Mucosa of descending colon (tissue), 3 donors: ENCODE measurements at regions not wholly inside any gene's neighbourhood (a gene's known extent, or its start where the extent isn't known, plus 50 kb on each side); places are given as distances from the start of the nearest gene placed in this dataset.

Experiments used
- ATAC-seq: fragments of 200-7000 bp; cut with Tn5 transposase; one replicate; pipeline ENCODE4 v1.9.1; 2020; ENCODE audit warnings: mild to moderate bottlenecking, moderate library complexity
- DNase-seq, 3 donors: peaks; one replicate each; pipeline ENCODE4 v3.0.0-alpha.2; 2020
- H3K36me3 ChIP-seq: fragments of 200-600 bp; one replicate; pipeline ENCODE4 v1.8.0; 2021; ENCODE audit warnings: low read depth, mild to moderate bottlenecking
- H3K4me1 ChIP-seq: fragments of 200-600 bp; one replicate; pipeline ENCODE4 v1.8.0; 2021; ENCODE audit warnings: low read depth, mild to moderate bottlenecking
- H3K4me3 ChIP-seq: fragments of 200-600 bp; one replicate; pipeline ENCODE4 v1.8.0; 2021; ENCODE audit warnings: mild to moderate bottlenecking
- H3K9me3 ChIP-seq: fragments of 200-600 bp; one replicate; pipeline ENCODE4 v1.8.0; 2021; ENCODE audit warnings: mild to moderate bottlenecking
- intact Hi-C, 2 donors: fragments of 100-400 bp; cut with DNase I in 1 of 2; cut with micrococcal nuclease in 1 of 2; formaldehyde crosslinking; loops; one replicate each; pipeline versions ENCODE4 v1.11.0 to v1.11.1; 2022; cut with DNase I, micrococcal nuclease
- TF ChIP-seq, protein P1 (sequence below): fragments of 200-600 bp; IDR thresholded peaks from one replicate; pipeline ENCODE4 v1.8.0; 2022; ENCODE audit warnings: antibody characterized with exemption, mild to moderate bottlenecking
- donor health status: DM: no; HTN: no; CAD: no; lungs with moderate emphysema.
- donor health status: DM: no; HTN: no; CAD: no.
- donor health status: DM: no; HTN: yes; CAD: no.

DNA sequence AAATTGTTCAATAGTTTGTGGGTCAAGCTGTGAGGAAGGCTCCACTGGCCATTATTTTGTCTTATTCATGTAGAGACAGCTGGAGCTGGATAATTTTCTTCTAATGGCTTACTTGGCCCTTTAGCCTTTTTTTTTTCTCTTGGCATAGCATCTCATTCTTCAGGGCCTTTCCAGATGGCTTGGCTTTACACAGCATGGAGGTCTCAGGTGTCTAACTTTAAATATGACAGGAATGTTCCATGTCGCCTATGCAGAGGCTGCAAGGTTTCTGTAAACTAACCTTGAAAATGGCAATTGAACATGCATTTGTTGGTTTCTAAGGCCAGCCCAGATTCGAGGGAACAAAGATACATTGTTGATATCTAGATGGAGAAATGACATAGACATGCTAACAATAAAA lies 247.9 kb upstream of the CNTN5 start:
- no peak for ATAC-seq

DNA sequence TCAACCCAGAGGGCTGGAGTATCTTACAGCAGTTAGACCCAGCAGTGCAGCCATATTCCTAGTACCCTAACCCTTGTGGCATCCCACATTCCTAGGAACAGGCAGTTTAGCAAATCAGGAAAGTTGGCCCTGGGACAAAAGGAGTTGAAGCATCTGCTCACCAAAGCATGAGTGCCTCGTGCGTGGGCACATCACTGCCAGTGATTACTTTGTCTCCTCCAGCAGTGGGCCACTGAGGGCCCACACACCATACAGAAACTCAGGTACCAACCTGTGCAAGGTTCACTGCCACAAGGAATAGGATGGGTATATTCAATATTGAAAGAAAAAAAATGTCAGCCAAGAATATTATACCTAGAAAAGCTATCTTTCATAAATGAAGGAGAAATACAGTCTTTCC lies 227.5 kb upstream of the CNTN5 start:
- Histone ChIP-seq H3K4me1 (no peaks in the 10 kb centered on the region), H3K9me3 (peaks cover 35% of the 10 kb centered on the region), H3K36me3 (no peaks in the 10 kb centered on the region), H3K4me3 (no peak overlapping the region)
- intact Hi-C loops: no loop called here
- TF ChIP-seq, protein P1, sequence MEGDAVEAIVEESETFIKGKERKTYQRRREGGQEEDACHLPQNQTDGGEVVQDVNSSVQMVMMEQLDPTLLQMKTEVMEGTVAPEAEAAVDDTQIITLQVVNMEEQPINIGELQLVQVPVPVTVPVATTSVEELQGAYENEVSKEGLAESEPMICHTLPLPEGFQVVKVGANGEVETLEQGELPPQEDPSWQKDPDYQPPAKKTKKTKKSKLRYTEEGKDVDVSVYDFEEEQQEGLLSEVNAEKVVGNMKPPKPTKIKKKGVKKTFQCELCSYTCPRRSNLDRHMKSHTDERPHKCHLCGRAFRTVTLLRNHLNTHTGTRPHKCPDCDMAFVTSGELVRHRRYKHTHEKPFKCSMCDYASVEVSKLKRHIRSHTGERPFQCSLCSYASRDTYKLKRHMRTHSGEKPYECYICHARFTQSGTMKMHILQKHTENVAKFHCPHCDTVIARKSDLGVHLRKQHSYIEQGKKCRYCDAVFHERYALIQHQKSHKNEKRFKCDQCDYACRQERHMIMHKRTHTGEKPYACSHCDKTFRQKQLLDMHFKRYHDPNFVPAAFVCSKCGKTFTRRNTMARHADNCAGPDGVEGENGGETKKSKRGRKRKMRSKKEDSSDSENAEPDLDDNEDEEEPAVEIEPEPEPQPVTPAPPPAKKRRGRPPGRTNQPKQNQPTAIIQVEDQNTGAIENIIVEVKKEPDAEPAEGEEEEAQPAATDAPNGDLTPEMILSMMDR: no peak
- no peak for DNase-seq
- no peak for ATAC-seq

More for the DNA sequence above, 247.9 kb upstream of the CNTN5 start:
- intact Hi-C loops: no loop called here
- TF ChIP-seq, protein P1: no peak
- H3K36me3 ChIP-seq: no peaks in the 10 kb centered on the region
- H3K4me3 ChIP-seq: no peak overlapping the region
- H3K4me1 ChIP-seq: no peaks in the 10 kb centered on the region
- peaks cover 52% of the 10 kb centered on the region for H3K9me3 ChIP-seq
- DNase-seq: no peak

DNA sequence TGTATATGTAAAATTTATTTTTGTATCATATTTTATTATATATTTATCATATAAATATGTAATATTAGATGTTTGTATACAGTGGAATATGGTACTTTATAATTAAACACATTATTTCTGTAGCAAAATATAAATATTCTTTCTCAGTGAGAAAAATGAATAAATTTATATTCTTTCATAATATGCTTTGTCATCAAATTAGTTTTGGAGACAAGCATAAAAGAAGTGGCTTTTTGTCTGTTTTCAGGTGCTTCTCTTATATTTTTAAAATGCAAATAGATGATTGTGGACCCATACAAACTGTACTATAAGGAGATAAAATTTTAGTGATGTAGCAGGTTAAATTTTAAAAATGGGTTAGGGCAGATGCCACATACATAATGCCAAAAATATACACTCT lies 222.4 kb upstream of the CNTN5 start:
- Histone ChIP-seq H3K9me3 (peaks cover 36% of the 10 kb centered on the region), H3K36me3 (no peaks in the 10 kb centered on the region), H3K4me1 (no peaks in the 10 kb centered on the region), H3K4me3 (no peak overlapping the region)
- ATAC-seq (no peak), DNase-seq (no peak)
- TF ChIP-seq, protein P1: no peak
- intact Hi-C loops: no loop called here

DNA sequence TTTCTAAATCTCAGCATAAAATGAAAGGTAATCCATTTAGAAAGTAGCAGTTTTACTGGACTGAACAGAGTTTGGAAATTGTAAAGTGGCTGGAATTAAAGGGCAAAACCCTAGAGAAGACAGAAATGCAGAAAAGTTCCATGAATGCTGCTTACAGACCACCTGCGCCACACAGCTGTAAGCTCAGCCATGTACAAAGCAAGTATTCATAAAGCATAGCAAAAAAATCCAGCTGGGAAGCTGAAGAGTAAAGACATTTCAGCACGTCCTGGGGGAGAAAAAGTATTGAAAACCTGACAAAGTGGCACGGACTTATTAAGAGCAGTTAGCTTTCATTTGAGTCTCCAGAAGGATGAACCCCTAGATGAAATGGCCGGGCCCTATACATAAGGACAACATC lies 220.1 kb upstream of the CNTN5 start:
- Histone ChIP-seq H3K9me3 (peaks cover 28% of the 10 kb centered on the region), H3K36me3 (no peaks in the 10 kb centered on the region), H3K4me3 (no peak overlapping the region), H3K4me1 (no peaks in the 10 kb centered on the region)
- ATAC-seq: no peak
- intact Hi-C loops: no loop called here
- DNase-seq: no peak
- TF ChIP-seq, protein P1: no peak

DNA sequence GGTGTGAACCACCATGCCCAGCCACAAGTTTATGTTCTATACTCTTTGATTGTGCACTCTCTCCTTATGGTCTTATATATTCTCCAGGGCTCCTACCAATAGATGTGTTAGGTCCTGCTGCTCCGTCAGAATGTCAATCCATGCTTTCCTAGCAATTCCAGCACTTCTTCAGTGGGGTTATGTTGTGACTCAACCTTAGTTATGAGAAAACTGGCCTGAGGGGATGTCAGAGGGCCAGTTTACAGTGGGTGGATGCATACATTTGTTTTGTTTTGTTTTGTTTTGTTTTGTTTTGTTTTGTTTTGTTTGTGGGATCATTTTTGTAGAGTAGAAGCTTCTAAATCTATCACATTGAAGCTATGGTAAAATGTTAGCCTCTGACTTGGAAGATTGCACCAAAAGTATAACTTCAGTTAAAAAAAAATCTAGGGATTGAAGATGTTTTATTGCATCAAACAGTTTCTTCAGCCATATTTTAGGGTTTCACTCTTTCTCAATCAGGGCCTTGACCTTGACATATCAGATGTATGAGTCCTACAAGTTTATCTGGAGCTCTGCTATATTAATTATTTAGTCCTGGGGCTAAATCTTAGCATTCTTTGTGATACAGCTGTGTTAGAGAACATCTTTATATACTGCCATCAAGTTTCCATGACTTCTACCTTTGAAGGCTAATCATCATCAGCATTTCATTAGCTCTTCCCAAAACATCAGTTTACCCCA lies 191.6 kb upstream of the CNTN5 start:
- ATAC-seq: no peak
- intact Hi-C loops: no loop called here
- TF ChIP-seq, protein P1: no peak
- Histone ChIP-seq H3K36me3 (no peaks in the 10 kb centered on the region), H3K4me1 (no peaks in the 10 kb centered on the region), H3K4me3 (no peak overlapping the region), H3K9me3 (peaks cover 42% of the 10 kb centered on the region)
- no peak for DNase-seq

DNA sequence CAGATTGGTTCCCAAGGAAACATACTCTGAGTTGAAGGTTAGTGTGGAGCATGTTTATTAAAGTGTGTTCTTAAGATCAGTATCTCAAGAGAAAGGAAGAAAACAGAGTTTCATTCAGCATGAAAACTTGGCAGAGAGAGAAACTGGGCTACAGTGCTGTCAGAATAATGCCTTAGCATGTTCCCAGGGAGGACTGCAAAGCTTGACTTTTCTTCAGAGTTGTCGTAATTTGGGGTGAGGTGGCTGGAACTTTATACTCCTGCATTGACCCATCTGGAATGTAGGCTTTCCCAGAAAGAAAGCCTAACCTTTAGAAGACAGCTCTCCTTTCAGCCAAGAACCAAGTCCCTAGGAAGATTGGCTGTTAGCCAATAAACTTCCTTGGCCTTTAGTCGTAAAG lies 190.8 kb upstream of the CNTN5 start:
- ATAC-seq (no peak), DNase-seq (no peak)
- H3K36me3 ChIP-seq: no peaks in the 10 kb centered on the region
- TF ChIP-seq, protein P1: no peak
- H3K4me3 ChIP-seq: no peak overlapping the region
- H3K4me1 ChIP-seq: no peaks in the 10 kb centered on the region
- intact Hi-C loops: no loop called here
- H3K9me3 ChIP-seq: peaks cover 37% of the 10 kb centered on the region
